Skin epidermis (tissue), 12 donors: ENCODE measurements at regions not wholly inside any gene's neighbourhood (a gene's known extent, or its start where the extent isn't known, plus 50 kb on each side); places are given as distances from the start of the nearest gene placed in this dataset.

ENCODE experiments used
- H3K27ac ChIP-seq, 21 experiments: fragments of 200-600 bp; sonication (generic) in 11 of 21; one replicate each; pipeline ENCODE4 v1.5.0; 2020; ENCODE audit warnings: mild to moderate bottlenecking in 3 of 21, inconsistent platforms in 2 of 21, moderate library complexity in 2 of 21
- H3K4me3 ChIP-seq, 7 experiments: fragments of 200-600 bp; sonication (generic) in 2 of 7; one replicate each; pipeline ENCODE4 v1.5.0; 2020; ENCODE audit warnings: inconsistent platforms in 2 of 7, mild to moderate bottlenecking in 2 of 7, moderate library complexity in 1 of 7

DNA sequence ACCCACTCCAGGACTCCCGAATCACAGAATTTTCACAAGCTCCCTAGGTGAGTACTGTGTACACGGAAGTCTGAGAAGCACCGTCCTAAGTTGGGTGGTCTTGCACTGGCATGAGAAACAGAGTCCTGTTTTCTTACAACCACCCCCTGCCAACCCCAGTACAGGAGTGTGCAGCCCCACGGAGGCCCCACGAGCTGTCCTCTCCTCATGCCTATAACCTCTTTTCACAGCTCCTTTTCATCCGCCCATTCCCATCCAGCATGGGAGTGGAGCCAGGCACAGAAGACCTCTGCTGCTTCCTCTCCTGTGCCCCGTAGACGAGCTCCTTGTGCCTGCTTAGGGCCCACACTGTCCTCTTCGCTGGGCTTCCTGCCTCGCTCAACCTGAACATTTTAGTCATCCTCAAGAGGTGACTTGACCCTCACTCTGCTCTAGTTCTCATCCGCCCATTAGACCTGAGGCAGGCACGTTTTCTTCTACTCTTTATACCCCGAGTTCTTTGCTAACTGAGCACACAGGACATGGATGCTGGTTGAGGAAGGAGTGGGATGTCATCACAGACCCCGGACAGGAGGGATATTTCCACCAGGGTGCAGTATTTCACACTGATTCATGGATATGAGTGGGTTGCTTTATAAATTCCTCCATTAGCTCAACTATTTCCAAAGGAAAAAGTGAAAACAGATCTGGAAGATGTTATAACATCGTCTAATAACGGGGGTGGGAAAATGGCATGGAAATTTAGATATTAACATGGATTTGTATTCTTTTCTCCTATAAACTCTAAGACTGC, 160.5 kb downstream of the TTLL2 start:
- Histone ChIP-seq H3K27ac (no peak overlapping the region), H3K4me3 (no peak overlapping the region)

GRCh38 chr6:167487749-167488664, 163.1 kb downstream of the TTLL2 start:
- Histone ChIP-seq H3K4me3 (no peak overlapping the region), H3K27ac (no peak overlapping the region)

GRCh38 chr6:167491438-167492099, 166.7 kb downstream of the TTLL2 start:
- Histone ChIP-seq H3K27ac (no peak overlapping the region), H3K4me3 (no peak overlapping the region)

- no peak overlapping the region for H3K27ac ChIP-seq
Observed at GRCh38 chr6:167492100-167492449, 167.2 kb downstream of the TTLL2 start.

DNA sequence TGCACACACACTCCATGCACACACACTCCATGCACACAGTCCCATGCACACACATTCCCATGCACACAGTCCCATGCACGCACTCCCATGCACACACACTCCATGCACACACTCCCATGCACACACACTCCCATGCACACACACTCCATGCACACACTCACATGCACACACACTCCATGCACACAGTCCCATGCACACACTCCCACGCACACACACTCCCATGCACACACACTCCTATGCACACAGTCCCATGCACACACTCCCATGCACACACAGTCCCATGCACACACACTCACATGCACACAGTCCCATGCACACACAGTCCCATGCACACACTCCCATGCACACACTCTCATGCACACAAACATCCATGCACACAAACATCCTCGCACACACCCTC, 168.4 kb downstream of the TTLL2 start:
- Histone ChIP-seq H3K27ac (no peak overlapping the region), H3K4me3 (no peak overlapping the region)

More at GRCh38 chr6:167492100-167492449, 167.2 kb downstream of the TTLL2 start:
- H3K4me3 ChIP-seq = no peak overlapping the region

DNA sequence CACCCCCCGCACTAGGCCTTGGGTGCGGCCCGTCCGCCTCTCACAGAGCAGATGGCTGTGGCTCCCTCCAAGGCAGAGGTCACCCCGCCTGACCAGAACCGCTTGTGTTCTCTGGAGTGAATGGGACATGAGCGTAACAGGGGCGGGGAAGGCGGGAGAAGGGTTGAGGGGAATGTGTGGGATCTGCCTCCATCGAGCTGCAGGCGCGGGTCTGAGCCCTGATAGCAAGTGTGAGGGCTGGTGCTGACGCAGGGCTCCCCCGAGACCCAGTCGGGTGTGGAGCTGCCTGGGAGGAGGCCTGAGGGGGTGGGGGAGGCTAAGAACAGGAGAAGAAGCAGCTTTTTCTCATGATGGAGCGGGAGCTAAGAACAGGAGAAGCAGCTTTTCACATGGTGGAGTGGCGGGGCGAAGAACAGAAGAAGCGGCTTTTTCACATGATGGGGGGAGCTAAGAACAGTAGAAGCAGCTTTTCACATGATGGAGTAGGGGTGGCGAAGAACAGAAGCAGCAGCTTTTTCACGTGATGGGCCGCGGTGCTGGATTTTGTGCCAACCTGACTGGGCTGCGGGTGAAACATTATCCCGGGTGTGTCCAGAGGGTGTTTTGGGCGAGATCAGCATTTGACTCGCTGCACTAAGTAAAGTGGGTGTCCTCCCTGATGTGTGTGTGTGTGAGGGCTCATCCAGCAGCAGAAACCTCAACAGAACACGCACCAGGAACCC, 169.3 kb downstream of the TTLL2 start:
- H3K27ac ChIP-seq = no peak overlapping the region
- H3K4me3 ChIP-seq = no peak overlapping the region

GRCh38 chr6:167494698-167495435, 170.0 kb downstream of the TTLL2 start:
- Histone ChIP-seq H3K27ac (no peak overlapping the region), H3K4me3 (no peak overlapping the region)

DNA sequence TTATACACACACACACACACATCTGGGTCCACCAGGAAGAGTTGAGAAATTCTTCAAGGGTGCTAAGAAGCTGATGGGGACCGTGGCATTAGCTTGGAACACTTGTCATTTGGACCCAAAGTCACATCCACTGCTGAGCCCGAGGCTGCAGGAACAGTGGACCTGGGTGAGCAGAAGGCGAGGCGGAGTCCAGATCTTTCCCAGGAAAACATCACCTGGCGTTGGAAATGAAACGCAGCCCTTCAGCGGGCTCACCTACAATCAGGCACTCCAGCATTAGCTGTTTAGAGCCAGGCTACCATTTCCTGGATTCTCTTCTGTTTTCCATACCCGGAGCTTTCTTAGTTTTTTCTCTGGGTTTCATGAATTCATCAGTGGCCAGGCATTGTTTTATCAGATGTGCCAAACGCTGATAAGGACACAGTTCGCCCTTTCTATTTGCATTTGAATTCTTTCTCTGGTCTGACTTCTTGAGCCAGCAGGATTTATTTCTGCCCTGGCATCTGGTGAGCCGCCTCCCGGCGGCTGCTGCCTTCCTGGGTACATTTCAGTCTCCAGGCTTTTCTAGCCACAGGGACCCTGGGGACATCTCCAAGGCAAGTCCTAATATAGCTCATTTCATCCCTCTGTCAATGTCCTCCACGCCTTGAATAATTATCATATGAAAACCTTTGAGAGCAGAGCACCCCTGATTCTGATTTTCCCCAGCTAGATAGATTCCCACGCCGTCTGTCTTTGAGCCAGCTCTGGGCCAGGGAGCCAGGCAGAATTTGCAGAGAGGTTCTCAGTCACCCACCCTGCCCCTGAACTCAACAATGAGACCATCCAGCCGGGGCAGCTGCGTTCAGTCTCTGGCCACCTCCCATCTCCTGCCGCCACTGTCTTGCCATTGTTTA, 170.9 kb downstream of the TTLL2 start:
- Histone ChIP-seq H3K4me3 (no peak overlapping the region), H3K27ac (no peak overlapping the region)

DNA sequence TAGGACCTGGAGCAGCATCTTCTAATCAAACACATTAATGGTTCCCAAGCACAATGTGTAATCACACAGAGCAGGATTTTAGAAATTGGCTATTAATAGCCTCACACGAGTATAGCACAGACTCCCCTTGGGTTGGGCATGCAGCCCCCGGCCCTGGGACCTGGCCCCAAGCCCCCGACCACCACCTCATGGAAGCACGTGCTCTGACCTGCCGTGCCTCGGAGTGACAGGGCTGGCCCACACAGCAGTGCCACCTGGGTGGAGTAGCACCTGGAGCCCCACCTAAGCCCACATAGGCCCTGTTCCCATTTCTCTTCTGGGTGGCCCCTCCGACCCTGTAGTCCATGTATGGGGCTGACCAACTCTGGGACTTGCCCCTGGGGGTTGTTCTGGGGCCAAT, 171.8 kb downstream of the TTLL2 start:
- Histone ChIP-seq H3K4me3 (no peak overlapping the region), H3K27ac (no peak overlapping the region)

GRCh38 chr6:167497428-167498056, 172.7 kb downstream of the TTLL2 start:
- Histone ChIP-seq H3K27ac (no peak overlapping the region), H3K4me3 (no peak overlapping the region)

- H3K4me3 ChIP-seq = no peak overlapping the region
- H3K27ac ChIP-seq = no peak overlapping the region
Observed at GRCh38 chr6:167499161-167499660, 174.3 kb downstream of the TTLL2 start.

DNA sequence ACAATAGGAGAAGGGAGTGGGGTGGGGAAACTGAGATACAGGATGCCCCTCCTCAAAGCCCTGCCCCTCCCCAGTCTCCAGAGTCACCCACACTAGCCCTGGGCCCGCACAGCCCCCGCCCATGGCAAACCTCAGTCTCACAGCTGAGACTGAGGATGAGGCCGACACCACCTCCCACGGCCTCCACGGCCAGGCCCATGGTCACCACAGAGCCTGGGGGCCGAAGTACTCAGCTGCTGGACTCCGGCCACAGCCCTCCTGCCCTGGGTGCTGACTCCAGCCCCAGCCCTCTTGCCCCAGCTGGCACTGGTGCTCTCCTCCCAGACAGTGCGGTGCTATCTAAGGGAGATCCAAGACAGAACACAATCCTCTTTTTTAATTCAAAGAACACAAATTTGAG, 176.1 kb downstream of the TTLL2 start:
- no peak overlapping the region for H3K27ac ChIP-seq
- no peak overlapping the region for H3K4me3 ChIP-seq

DNA sequence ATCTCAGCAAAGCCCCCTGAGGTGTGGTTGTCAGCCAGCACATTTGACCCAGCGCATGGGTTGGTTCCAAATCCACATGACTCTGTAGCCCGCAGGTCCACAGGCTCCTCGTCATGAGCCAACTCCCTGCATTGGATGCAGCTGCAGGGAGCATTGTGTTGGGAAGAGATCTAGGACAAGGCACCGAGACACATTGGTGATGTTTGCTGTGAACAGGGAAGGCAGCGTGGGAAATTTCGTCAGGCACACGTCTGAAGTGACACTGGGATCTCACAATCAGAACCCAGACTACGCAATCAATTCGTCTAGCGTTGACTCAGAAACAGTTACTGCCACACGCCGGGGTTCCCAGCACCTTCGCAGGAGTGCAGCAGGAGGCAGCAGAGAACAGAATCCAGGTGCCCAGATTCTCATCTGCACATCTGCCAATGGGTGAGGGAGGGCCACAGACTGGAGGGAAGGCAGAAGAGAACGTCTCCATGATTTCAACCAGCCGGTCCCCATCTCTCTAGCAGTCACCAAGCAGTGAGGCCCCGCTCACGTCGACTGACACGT, 177.0 kb downstream of the TTLL2 start:
- Histone ChIP-seq H3K4me3 (no peak overlapping the region), H3K27ac (no peak overlapping the region)

- H3K4me3 ChIP-seq = no peak overlapping the region
- no peak overlapping the region for H3K27ac ChIP-seq
Observed at GRCh38 chr6:167502471-167502870, 177.6 kb downstream of the TTLL2 start.

DNA sequence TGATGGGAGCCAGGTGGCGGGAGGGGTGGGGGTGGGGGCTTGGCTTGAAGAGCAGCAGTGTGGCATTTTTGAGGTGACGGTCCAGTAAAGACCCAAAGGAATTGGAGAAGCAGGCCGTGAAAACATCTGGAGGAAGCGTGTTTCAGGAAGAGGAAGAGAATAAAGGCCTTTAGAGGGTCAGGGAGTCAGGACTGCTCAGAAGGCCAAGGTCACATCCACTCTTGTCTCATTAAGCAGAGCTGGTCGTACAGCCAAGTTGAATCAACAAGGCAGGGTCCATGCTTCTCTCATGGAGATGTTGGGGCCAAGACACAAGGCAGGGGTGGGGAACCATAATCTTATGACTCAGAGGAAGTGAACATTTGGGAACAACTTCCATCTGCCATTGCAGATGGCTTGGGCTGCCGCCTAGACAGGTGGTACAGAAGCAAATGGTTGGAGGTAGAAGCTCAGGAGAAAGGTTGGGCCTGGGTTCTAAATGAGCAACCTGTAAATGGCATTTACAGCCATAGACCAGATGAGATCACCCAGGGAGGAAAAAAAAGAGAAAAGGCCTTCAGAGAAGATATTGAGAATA, 179.6 kb downstream of the TTLL2 start:
- Histone ChIP-seq H3K4me3 (no peak overlapping the region), H3K27ac (no peak overlapping the region)

GRCh38 chr6:167505199-167505598, 180.3 kb downstream of the TTLL2 start:
- Histone ChIP-seq H3K4me3 (no peak overlapping the region), H3K27ac (no peak overlapping the region)

DNA sequence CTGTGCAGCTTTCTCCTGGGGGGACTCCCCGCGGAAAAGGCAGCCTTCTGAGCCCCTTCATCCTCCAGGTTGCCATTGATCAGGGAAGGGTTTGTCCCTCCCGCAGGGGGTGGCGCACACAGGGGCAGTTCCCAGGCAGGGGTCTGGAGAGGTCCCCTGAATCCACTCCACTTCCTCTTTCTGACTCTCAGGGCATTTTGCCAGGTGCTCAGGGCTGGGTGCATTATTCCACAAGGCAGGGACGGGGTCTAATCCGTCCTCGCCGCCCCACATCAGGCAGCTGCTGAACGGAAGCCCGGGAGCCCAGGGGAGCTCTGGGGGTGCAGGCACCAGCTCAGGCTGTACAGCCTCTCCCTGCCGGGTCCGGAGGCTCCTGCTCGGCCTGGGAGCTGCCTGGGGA, 180.9 kb downstream of the TTLL2 start:
- H3K27ac ChIP-seq = no peak overlapping the region
- H3K4me3 ChIP-seq = no peak overlapping the region
